Activated naive CD4-positive, alpha-beta T cell treated with anti-CD3 and anti-CD28 coated beads, Interleukin-2, amount 50 U/mL, for 16 hours (primary cell): ENCODE measurements at regions not wholly inside any gene's neighbourhood (a gene's known extent, or its start where the extent isn't known, plus 50 kb on each side); places are given as distances from the start of the nearest gene placed in this dataset.
"Not testable (repeated sequence)": the region's sequence is repeated elsewhere in the genome, so short reads cannot be mapped to it uniquely, and the experiment has no call there.

Experiments used
- DNase-seq: peaks from one replicate; pipeline ENCODE4 v3.0.0-alpha.2; 2020

DNA sequence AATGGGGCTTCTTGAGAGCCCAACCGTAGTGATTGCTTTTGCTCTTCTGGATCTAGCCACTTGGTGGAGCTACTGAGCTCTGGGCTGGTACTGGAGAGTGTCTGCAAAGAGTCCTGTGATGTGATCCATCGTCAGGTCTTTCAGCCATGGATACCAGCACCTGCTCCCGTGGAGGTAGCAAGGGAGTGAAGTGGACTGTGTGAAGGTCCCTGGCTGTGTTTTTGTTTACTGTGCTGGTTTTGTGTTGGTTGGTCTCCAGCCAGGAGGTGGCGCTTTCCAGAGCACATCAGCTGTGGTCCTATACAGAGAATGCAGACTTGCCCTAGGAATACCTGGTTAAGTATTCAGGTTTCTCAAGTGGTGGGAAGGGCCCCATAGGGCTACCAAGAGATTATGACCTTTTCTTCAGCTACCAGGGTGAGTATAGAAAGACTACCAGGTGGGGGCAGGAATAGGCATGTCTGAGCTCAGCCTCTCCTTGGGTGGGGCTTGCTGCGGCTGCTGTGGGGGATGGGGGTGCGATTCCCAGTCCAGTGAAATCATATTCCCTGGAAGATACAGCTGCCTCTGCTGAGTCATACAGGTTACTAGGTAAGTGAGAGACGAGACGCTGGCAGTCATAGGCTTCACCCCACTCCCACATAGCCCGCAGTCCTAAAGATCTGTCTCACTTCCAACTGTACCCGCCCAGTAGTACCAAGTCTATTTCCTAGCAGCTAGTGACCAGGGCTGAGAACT, 733.7 kb downstream of the ZNF385D start:
- DNase-seq: no peak

DNA sequence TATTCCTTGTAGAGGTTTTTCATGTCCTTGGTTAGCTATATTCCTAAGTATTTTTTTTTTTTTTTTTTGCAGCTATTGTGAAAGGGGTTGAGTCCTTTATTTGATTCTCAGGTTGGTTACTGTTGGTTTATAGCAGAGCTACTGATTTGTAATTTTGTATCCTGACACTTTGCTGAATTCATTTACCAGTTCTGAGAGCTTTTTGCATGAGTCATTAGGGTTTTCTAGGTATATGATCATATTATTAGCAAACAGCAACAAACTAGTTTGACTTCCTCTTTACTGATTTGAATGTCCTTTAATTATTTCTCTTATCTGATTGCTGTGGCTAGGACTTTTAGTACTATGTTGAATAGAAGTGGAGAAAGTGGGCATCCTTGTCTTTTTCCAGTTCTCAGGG, 737.4 kb downstream of the ZNF385D start:
- DNase-seq: no peak

DNA sequence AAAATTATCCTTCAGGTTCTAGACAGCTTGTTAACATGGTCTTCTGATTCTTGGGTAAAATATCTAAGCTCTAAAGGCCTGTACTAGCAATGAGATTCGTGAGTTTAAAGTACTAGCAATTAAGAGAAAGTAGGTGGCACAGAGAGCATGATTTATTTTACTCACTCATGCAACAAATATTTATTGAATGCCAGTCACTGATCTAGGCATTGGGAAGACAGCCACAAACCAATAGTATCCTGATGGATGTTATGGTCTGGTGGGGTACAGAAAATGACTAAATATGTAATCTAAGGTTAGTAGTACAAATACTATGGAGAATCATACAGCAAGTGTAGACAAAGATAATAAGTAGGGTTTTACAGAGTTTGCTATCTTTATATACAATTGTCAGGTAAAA, 751.3 kb downstream of the ZNF385D start:
- no peak for DNase-seq

GRCh38 chr3:20997183-20997582, 753.8 kb downstream of the ZNF385D start:
- no peak for DNase-seq

GRCh38 chr3:20990896-20991295, 760.1 kb downstream of the ZNF385D start:
- DNase-seq: no peak

DNA sequence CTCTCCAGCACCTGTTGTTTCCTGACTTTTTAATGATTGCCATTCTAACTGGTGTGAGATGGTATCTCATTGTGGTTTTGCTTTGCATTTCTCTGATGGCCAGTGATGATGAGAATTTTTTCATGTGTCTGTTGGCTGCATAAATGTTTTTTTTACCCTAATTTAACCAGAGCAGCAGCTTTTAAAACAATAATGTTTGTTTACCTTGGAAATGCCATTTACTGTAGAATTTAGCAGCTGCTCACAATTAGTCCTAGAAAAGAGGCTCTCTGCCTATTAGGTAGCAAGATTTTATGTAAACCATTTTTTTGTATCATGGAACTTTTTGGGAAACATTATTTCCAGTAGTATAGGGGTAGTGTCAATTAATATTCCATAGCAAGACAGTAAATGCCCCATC, 761.4 kb downstream of the ZNF385D start:
- DNase-seq: not testable (repeated sequence)

DNA sequence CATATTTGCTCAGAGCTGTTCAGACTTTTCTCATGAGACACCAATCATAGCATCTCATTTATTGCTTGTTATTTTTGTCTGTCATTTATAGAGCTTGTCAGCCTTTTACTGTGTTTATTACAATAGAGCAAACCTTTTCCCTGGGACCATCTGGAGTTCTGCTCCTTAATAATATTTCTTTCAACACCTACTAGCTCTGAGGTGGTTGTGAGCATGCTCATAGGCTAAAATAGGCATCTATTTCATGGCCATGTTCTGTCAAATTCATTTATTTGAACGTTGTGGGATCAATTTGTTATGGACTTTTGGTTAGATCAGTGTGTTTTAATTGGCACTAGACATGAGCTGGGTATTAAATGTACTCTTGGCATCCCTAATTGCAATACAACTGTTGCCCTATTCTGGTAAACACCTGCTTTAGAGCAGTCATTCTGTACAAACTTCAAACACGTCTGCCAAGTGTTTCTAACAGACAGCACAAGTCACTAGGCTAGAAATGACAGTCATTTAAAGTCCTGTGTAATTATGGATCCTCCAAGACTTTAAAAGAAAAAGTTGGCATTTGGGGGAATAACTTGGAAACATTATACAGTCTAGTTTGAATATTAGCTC, 766.3 kb downstream of the ZNF385D start:
- DNase-seq: no peak

GRCh38 chr3:20975188-20975651, 775.8 kb downstream of the ZNF385D start:
- no peak for DNase-seq

DNA sequence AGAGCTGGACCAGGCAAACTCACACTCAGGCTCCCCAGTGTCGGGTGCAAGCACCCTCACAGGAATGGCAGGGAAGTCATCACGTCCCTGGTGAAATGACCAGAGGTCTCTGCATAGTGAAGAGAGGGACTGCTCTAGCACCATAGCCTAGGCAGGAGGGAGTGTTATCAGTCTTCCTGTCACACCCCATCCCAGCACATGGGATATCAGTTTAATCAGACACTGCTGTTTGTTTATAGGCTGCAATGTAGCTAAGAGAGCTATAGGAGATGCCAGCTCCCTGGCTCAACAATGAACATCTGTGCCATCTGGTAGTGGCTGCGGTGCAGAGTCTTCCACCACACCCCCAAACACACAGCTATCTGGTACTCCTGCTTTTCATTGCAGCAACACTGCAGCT, 776.6 kb downstream of the ZNF385D start:
- no peak for DNase-seq

DNA sequence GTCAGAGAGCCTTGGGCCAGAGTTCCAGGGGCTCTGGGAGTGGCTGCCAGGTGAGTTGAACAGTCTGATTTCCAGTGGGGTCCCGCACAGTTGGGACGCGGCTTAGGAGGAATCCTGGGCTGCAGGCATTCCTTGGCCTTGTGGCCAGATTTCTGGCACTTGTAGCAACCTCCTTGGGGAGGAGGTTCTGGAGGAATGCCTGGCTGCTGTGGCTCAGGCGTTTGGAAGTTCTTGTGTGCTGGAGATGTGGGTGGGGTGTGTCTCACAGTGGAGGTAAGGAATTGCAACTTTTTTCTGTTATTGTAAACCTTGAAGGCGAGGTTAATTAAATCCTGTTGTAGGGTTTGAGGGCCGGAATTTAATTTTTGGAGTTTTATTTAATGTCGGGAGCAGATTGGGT, 780.2 kb downstream of the ZNF385D start:
- not testable (repeated sequence) for DNase-seq

DNA sequence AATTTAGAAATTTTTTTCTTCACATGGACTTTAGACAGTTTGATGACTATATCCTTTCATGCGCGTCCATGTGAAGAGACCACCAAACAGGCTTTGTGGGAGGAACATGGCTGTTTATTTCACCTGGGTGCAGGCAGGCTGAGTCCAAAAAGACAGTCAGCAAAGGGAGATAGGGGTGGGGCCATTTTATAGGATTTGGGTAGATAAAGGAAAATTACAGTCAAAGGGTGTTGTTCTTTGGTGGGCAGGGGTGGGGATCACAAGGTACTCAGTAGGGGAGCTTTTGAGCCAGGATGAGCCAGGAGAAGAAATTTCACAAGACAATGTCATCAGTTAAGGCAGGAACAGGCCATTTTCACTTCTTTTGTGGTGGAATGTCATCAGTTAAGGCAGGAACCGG, 781.5 kb upstream of the SGO1 start:
- not testable (repeated sequence) for DNase-seq

DNA sequence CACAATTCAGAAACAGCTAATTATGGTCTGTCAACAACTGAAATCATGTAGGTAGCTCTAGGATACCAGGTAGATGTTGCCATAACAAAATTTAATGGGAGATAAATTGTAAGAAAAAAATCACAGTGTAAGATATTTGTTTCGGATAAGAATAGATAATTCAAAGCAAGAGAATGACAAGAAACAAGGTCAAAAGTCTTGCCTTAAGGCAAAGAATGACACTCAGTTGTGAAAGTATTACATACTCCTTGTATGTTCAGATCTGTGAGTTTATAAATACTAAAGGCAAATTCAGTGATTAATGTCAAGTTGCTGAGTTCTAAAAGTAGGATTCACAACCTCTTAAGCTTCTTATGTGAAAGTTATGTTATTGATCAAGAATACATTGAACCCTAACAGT, 772.2 kb upstream of the SGO1 start:
- DNase-seq: no peak

GRCh38 chr3:20945892-20946291, 759.9 kb upstream of the SGO1 start:
- DNase-seq: no peak

GRCh38 chr3:20935791-20936190, 749.8 kb upstream of the SGO1 start:
- DNase-seq: no peak

GRCh38 chr3:20931834-20932233, 745.8 kb upstream of the SGO1 start:
- no peak for DNase-seq

- no peak for DNase-seq
Observed at GRCh38 chr3:20930034-20930433, 744.0 kb upstream of the SGO1 start.

GRCh38 chr3:20924646-20925385, 738.8 kb upstream of the SGO1 start:
- DNase-seq: no peak

- not testable (repeated sequence) for DNase-seq
Observed at GRCh38 chr3:20921112-20921511, 735.1 kb upstream of the SGO1 start.

DNA sequence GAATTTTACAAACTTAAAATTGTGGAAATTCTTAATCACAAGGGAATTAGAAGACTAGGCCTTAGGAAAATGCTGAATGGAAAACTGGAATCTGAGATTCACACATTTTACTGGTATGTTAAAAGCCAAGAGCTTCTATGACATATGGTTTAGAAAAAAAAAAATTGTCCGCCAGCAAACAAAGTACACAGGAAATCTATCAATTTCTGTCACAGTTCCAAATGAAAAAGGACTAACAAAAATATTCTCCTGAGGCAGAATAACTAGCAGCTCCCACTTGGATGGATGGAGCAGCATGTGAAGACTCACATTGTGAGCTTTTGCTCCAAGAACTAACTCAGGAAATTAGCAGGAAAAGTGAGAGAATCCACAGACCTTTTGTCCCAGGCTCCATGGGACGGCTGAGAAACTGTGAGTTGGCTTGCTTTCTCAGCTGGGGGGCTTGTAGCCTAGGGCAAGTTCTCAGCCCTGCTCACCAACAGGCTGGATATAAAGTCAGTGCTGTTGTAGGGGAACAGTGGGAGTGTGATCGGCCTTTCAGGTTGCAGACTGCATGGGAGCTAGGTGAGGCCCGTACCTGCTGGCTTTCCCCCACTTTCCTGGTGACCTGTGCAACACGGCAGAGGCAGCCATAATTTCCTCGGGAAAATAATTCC, 731.1 kb upstream of the SGO1 start:
- no peak for DNase-seq

DNA sequence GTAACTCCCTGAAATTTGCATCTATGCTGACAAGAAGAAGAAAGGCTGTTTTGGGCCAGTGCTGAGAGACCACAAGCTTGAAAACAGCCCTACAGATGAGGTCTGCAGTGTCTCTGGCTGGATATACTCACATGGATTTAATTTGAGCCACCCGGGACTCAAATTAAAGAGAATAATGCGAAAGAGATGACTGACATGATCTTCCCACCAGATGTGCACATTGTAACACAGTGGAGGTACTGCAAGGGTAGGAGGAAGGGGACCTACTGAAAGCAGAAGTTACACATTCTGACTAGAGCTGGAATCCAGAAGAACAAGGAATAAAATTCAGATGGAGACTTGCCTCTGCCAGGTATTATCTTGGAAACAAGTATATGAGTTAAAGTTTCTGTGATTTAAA, 728.3 kb upstream of the SGO1 start:
- DNase-seq: no peak

- no peak for DNase-seq
Observed at GRCh38 chr3:20912406-20912805, 726.4 kb upstream of the SGO1 start.

DNA sequence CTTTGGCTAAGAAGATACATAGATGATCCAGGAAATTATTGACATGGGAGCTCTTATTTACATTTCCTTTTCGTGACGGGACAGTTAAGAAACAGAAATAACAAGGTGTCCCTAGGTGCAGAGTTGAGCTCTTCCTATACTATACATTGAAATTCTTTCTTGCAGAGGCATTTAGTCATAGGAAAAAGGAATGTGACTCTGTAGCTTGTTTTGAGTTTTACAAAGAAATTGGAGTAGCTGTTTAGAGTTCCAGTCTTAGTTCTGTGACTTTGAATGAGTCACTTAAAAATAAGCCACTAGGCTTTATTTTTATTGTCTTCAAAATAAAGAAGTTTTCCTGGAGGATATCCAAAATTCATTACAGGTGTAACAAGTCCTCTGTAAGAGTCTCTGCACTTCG, 723.5 kb upstream of the SGO1 start:
- DNase-seq: no peak

DNA sequence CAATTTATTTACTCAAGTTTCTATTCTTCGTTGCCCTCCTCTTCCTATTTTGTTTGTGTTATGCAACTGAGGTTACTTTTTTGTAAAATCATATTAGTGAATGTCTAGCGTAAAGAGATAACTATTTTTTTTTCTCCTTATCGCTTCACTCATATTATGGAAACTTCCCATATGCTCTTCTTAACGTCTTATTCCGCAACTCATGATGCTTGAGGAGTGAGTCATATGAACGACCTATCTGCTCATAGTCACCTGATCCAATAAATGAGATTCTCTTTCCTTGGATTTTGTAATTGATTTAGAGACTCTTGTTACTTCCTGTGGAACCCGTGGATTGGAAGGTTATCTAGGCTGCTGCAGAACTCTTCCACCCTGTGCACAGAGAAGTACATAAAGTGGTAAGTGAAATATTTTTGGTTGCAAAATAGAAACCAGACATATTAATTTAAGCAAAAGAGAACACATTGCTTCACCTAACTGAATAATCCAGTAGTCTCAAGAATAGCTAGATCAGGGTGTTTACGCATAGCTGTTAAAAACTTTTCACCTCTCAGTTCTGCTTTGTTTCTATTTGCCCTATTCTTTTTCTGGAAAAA, 719.3 kb upstream of the SGO1 start:
- no peak for DNase-seq
